ENCODE measurements at regions not wholly inside any gene's neighbourhood (a gene's known extent, or its start where the extent isn't known, plus 50 kb on each side); places are given as distances from the start of the nearest gene placed in this dataset.

GRCh38 chr6:95815389-95816056 is 200.3 kb upstream of the FUT9 start:
- TF ChIP-seq POLR2AphosphoS5 (IDR thresholded peaks at IDR 0.05; ENCODE audit: control insufficient read depth, insufficient read depth, low read depth, low read length), result no peak
- TF ChIP-seq, protein P1, sequence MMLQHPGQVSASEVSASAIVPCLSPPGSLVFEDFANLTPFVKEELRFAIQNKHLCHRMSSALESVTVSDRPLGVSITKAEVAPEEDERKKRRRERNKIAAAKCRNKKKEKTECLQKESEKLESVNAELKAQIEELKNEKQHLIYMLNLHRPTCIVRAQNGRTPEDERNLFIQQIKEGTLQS (IDR thresholded peaks at IDR 0.05), result no peak
- TF ChIP-seq, protein P1 (CRISPR knock-in tag; conservative IDR thresholded peaks at IDR 0.05), result no peak
- TF ChIP-seq GATA2 (CRISPR knock-in tag; IDR thresholded peaks at IDR 0.05), result no peak
- TF ChIP-seq CBX2 (IDR thresholded peaks at IDR 0.05; ENCODE audit: insufficient read depth, low read length, poor library complexity, severe bottlenecking), result no peak
- no peak for TF ChIP-seq SOX6 (IDR thresholded peaks at IDR 0.05)
